Fibroblast of lung (primary cell): ENCODE measurements at regions not wholly inside any gene's neighbourhood (a gene's known extent, or its start where the extent isn't known, plus 50 kb on each side); places are given as distances from the start of the nearest gene placed in this dataset.

Experiments used
- DNase-seq, 2 donors: peaks; one replicate each; pipeline versions ENCODE4 v3.0.0 to v3.0.0-alpha.2; 2010; ENCODE audit warnings: low read depth in 2 of 2
- H2AFZ ChIP-seq: 2 replicates; pipeline ENCODE4 v1.5.1; 2012; ENCODE audit warnings: low read length, control low read depth, inconsistent platforms
- H3K27ac ChIP-seq: 2 replicates; pipeline ENCODE4 v1.5.1; 2011; ENCODE audit warnings: low read length, control low read depth; ENCODE audit not compliant: insufficient read depth
- H3K27me3 ChIP-seq: 2 replicates; pipeline ENCODE4 v1.5.1; 2011; ENCODE audit warnings: mild to moderate bottlenecking, low read length; ENCODE audit not compliant: control insufficient read depth, insufficient read depth
- H3K36me3 ChIP-seq: 2 replicates; pipeline ENCODE4 v1.5.1; 2011; ENCODE audit warnings: low read length; ENCODE audit not compliant: control insufficient read depth, insufficient read depth
- H3K4me1 ChIP-seq: 2 replicates; pipeline ENCODE4 v1.5.1; 2011; ENCODE audit warnings: low read length; ENCODE audit not compliant: control insufficient read depth, insufficient read depth; ENCODE audit errors: extremely low read depth
- H3K4me2 ChIP-seq: 2 replicates; pipeline ENCODE4 v1.5.1; 2011; ENCODE audit warnings: low read length, control low read depth; ENCODE audit not compliant: insufficient read depth; ENCODE audit errors: extremely low read depth
- H3K4me3 ChIP-seq, 4 experiments: fragments of 200-600 bp in 1 of 4; sonication (generic) in 1 of 4; replicated peaks in 1 of 4; 2 replicates each; pipeline ENCODE4 v1.5.1; 2011 to 2016; ENCODE audit warnings: low read length in 4 of 4, low read depth in 3 of 4, mild to moderate bottlenecking in 3 of 4, control low read depth in 2 of 4, inconsistent platforms in 1 of 4, mixed read lengths in 1 of 4; ENCODE audit not compliant: insufficient read depth in 1 of 4; ENCODE audit errors: control extremely low read depth in 1 of 4
- H3K79me2 ChIP-seq: 2 replicates; pipeline ENCODE4 v1.5.1; 2012; ENCODE audit warnings: mild to moderate bottlenecking, low read length, inconsistent platforms; ENCODE audit not compliant: control insufficient read depth, insufficient read depth
- H3K9ac ChIP-seq: 2 replicates; pipeline ENCODE4 v1.5.1; 2011; ENCODE audit warnings: mild to moderate bottlenecking, low read length, control low read depth; ENCODE audit not compliant: insufficient read depth
- H3K9me3 ChIP-seq: 2 replicates; pipeline ENCODE4 v1.5.1; 2012; ENCODE audit warnings: low read depth, low read length; ENCODE audit not compliant: control insufficient read depth, insufficient read depth
- H4K20me1 ChIP-seq: 2 replicates; pipeline ENCODE4 v1.5.1; 2011; ENCODE audit warnings: low read length; ENCODE audit not compliant: control insufficient read depth, insufficient read depth; ENCODE audit errors: extremely low read depth
- EZH2 ChIP-seq: IDR thresholded peaks from 2 replicates; pipeline ENCODE4 v1.5.1; 2012; ENCODE audit warnings: low read length, control low read depth, mild to moderate bottlenecking; ENCODE audit errors: missing control alignments
- TF ChIP-seq, protein P1 (sequence below), 2 donors: IDR thresholded peaks in 1 of 2; conservative IDR thresholded peaks in 1 of 2; 1 replicate in 1 of 2; 2 replicates in 1 of 2; pipeline ENCODE4 v1.5.1; 2011 to 2012; ENCODE audit warnings: low read length in 2 of 2, control low read depth in 1 of 2, inconsistent platforms in 1 of 2, low read depth in 1 of 2, mild to moderate bottlenecking in 1 of 2

DNA sequence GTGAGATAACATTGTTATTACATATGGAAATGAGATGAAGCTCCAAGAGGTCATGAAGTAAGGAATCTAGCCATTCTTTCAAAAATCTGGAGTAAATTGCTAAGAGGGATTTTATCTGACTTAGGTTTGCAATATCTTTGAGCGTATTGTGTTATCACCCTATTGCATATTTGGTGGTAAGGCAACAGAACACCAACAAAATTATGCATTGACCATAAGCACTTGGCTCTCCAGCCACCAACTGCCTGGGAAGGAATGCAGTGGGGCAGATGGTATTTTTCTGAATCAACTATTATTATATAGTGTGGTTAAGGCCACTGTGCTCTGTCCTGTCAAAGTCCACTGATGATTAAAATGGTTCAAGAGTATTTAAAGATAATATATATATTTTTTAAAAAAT lies 287.9 kb upstream of the SEMA6D start:
- no peak overlapping the region for H2AFZ ChIP-seq
- TF ChIP-seq, protein P1, sequence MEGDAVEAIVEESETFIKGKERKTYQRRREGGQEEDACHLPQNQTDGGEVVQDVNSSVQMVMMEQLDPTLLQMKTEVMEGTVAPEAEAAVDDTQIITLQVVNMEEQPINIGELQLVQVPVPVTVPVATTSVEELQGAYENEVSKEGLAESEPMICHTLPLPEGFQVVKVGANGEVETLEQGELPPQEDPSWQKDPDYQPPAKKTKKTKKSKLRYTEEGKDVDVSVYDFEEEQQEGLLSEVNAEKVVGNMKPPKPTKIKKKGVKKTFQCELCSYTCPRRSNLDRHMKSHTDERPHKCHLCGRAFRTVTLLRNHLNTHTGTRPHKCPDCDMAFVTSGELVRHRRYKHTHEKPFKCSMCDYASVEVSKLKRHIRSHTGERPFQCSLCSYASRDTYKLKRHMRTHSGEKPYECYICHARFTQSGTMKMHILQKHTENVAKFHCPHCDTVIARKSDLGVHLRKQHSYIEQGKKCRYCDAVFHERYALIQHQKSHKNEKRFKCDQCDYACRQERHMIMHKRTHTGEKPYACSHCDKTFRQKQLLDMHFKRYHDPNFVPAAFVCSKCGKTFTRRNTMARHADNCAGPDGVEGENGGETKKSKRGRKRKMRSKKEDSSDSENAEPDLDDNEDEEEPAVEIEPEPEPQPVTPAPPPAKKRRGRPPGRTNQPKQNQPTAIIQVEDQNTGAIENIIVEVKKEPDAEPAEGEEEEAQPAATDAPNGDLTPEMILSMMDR (conservative IDR thresholded peaks at IDR 0.05 in 1 of 2, IDR thresholded peaks at IDR 0.05 in 1 of 2; ENCODE audit: low read depth in 1 of 2, low read length in 2 of 2): no peak
- TF ChIP-seq EZH2: no peak
- no peaks in the 10 kb centered on the region for H3K27me3 ChIP-seq
- no peaks in the 10 kb centered on the region for H3K79me2 ChIP-seq
- no peak overlapping the region for H3K4me3 ChIP-seq
- H3K36me3 ChIP-seq: no peaks in the 10 kb centered on the region
- H3K9ac ChIP-seq: no peak overlapping the region
- peak in 1 of 2 donors; percentile 76 for DNase-seq
- H3K27ac ChIP-seq: no peak overlapping the region
- H3K4me1 ChIP-seq: no peaks in the 10 kb centered on the region
- H4K20me1 ChIP-seq: no peaks in the 10 kb centered on the region
- no peak overlapping the region for H3K4me2 ChIP-seq
- H3K9me3 ChIP-seq: no peaks in the 10 kb centered on the region

DNA sequence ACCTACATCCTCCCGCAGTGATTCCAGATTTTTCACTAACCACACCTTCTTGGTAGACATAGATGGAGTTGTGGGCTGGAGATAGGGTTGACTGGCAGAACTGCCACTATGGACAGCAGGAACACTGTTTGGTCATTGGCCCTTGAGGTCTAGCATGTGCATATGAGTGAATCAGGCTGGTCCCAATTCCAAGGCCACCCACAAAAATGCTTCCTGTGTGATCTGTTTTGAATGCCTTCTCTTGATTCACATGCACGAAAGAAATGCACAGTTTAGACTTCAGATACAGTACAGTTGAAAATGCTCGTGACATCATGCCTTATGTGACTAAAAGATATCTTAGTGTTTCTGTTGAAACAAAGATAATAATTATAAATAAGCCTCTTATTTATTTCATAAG lies 285.8 kb upstream of the SEMA6D start:
- no peak overlapping the region for H3K9ac ChIP-seq
- no peaks in the 10 kb centered on the region for H3K9me3 ChIP-seq
- H3K27me3 ChIP-seq: no peaks in the 10 kb centered on the region
- H2AFZ ChIP-seq: no peak overlapping the region
- no peaks in the 10 kb centered on the region for H4K20me1 ChIP-seq
- H3K4me1 ChIP-seq: peaks cover 7% of the 10 kb centered on the region
- H3K36me3 ChIP-seq: no peaks in the 10 kb centered on the region
- peak overlapping the region; percentile 29 for H3K27ac ChIP-seq
- no peaks in the 10 kb centered on the region for H3K79me2 ChIP-seq
- no peak for TF ChIP-seq EZH2
- TF ChIP-seq, protein P1 (conservative IDR thresholded peaks at IDR 0.05 in 1 of 2, IDR thresholded peaks at IDR 0.05 in 1 of 2; ENCODE audit: low read depth in 1 of 2, low read length in 2 of 2): no peak
- H3K4me2 ChIP-seq: no peak overlapping the region
- DNase-seq: peak; percentile 74 to 92
- H3K4me3 ChIP-seq: no peak overlapping the region

DNA sequence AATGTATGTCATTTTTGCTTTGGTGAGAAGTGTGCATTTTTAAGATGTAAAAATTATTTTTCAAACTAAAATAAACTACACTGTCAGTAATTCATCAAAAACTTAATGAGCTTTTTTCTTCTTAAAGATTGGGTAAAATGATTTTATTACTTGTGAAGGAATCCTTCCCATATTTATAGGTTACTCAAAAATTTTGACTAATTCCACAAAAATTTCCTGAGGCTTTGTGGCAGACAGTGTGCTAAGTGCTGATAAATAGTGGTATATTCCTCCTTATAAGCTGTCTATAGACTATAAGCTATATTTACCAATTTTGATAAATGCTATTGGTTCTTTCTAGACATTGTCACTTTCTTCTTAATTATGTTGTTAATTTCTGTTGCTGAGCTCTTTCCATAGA lies 284.5 kb upstream of the SEMA6D start:
- Histone ChIP-seq H3K36me3 (no peaks in the 10 kb centered on the region), H3K4me2 (no peak overlapping the region), H3K9ac (no peak overlapping the region), H4K20me1 (no peaks in the 10 kb centered on the region), H3K9me3 (no peaks in the 10 kb centered on the region), H3K27me3 (no peaks in the 10 kb centered on the region), H3K79me2 (no peaks in the 10 kb centered on the region), H3K4me3 (no peak overlapping the region), H2AFZ (no peak overlapping the region), H3K4me1 (peaks cover 7% of the 10 kb centered on the region), H3K27ac (no peak overlapping the region)
- TF ChIP-seq EZH2: no peak
- TF ChIP-seq, protein P1 (conservative IDR thresholded peaks at IDR 0.05 in 1 of 2, IDR thresholded peaks at IDR 0.05 in 1 of 2; ENCODE audit: low read depth in 1 of 2, low read length in 2 of 2): no peak
- DNase-seq: peak in 1 of 2 donors; percentile 36
